ENCODE measurements at regions not wholly inside any gene's neighbourhood (a gene's known extent, or its start where the extent isn't known, plus 50 kb on each side); places are given as distances from the start of the nearest gene placed in this dataset.

- no peak for TF ChIP-seq EZH2 (IDR thresholded peaks at IDR 0.05; ENCODE audit: borderline replicate concordance, low read depth, low read length, severe bottlenecking)
- TF ChIP-seq, protein P1, sequence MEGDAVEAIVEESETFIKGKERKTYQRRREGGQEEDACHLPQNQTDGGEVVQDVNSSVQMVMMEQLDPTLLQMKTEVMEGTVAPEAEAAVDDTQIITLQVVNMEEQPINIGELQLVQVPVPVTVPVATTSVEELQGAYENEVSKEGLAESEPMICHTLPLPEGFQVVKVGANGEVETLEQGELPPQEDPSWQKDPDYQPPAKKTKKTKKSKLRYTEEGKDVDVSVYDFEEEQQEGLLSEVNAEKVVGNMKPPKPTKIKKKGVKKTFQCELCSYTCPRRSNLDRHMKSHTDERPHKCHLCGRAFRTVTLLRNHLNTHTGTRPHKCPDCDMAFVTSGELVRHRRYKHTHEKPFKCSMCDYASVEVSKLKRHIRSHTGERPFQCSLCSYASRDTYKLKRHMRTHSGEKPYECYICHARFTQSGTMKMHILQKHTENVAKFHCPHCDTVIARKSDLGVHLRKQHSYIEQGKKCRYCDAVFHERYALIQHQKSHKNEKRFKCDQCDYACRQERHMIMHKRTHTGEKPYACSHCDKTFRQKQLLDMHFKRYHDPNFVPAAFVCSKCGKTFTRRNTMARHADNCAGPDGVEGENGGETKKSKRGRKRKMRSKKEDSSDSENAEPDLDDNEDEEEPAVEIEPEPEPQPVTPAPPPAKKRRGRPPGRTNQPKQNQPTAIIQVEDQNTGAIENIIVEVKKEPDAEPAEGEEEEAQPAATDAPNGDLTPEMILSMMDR (IDR thresholded peaks at IDR 0.05; ENCODE audit: extremely low read depth in 1 of 2, insufficient read depth in 1 of 2, low read depth in 1 of 2, low read length in 2 of 2), result no peak
- no peak for TF ChIP-seq POLR2AphosphoS5 (IDR thresholded peaks at IDR 0.05; ENCODE audit: insufficient read depth, low read depth, low read length)
Observed at GRCh38 chr5:29790281-29790680, 1403.2 kb upstream of the CDH6 start.

Data from endothelial cell of umbilical vein (primary cell).